Erythroblast (primary cell): ENCODE measurements at regions not wholly inside any gene's neighbourhood (a gene's known extent, or its start where the extent isn't known, plus 50 kb on each side); places are given as distances from the start of the nearest gene placed in this dataset.

Experiments used
- GATA1 ChIP-seq: IDR thresholded peaks from 2 replicates; pipeline ENCODE4 v1.6.1; 2011; ENCODE audit warnings: low read depth, mild to moderate bottlenecking, control low read depth, low read length, moderate library complexity
- POLR2A ChIP-seq: IDR thresholded peaks from 2 replicates; pipeline ENCODE4 v1.6.1; 2011; ENCODE audit warnings: mild to moderate bottlenecking, low read length

DNA sequence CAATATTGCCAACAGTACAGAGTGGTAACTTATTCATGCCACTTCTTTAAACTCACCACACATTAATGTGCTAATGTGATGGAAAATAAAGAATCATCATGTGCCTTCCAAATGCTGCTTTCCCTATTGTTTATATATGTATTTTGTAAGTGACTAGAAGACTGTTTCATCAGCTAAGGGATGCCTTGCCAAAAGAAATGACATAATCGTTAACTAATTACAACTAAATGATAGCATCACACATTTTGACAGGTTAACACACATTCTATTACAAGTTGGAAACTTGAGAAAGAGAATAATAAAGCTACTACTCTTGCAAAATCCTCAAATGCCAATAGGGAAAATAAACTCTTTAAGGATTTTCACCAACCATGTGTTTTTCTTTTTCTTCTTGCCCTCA lies 329.9 kb upstream of the AGTR1 start:
- TF ChIP-seq POLR2A: no peak
- TF ChIP-seq GATA1: no peak
